PFSK-1 (cell line): ENCODE measurements at regions not wholly inside any gene's neighbourhood (a gene's known extent, or its start where the extent isn't known, plus 50 kb on each side); places are given as distances from the start of the nearest gene placed in this dataset.

Experiments
- FOXP2 ChIP-seq: optimal IDR thresholded peaks from 2 replicates; pipeline ENCODE3; 2011; ENCODE audit warnings: borderline replicate concordance, control low read depth, inconsistent platforms; ENCODE audit not compliant: insufficient read depth; ENCODE audit errors: extremely low read length, extremely low read depth
- POLR2AphosphoS5 ChIP-seq: IDR thresholded peaks from 2 replicates; pipeline ENCODE4 v1.6.1; 2012; ENCODE audit warnings: low read depth, mild to moderate bottlenecking, control low read depth, low read length, moderate library complexity
- REST ChIP-seq, 2 experiments: IDR thresholded peaks; 2 replicates each; pipeline versions ENCODE4 v1.6.1 to v1.8.0; 2011 to 2012; ENCODE audit warnings: low read depth in 2 of 2, low read length in 2 of 2, control low read depth in 1 of 2, inconsistent platforms in 1 of 2, mild to moderate bottlenecking in 1 of 2, moderate library complexity in 1 of 2; ENCODE audit not compliant: insufficient read depth in 1 of 2
- SIN3A ChIP-seq: IDR thresholded peaks from 2 replicates; pipeline ENCODE4 v1.6.1; 2012; ENCODE audit warnings: mild to moderate bottlenecking, low read length, moderate library complexity, borderline replicate concordance; ENCODE audit not compliant: insufficient read depth
- TAF1 ChIP-seq: IDR thresholded peaks from 2 replicates; pipeline ENCODE4 v1.6.1; 2012; ENCODE audit warnings: low read length, control low read depth, borderline replicate concordance; ENCODE audit not compliant: insufficient read depth

GRCh38 chr2:145085612-145086011, 565.7 kb upstream of the ZEB2 start:
- TF ChIP-seq POLR2AphosphoS5 = no peak
- no peak for TF ChIP-seq SIN3A
- no peak for TF ChIP-seq REST (IDR thresholded peaks at IDR 0.05; ENCODE audit: insufficient read depth in 1 of 2, low read depth in 2 of 2, low read length in 2 of 2)
- TF ChIP-seq TAF1 = no peak
- no peak for TF ChIP-seq FOXP2
